H1 (cell line): ENCODE measurements at regions not wholly inside any gene's neighbourhood (a gene's known extent, or its start where the extent isn't known, plus 50 kb on each side); places are given as distances from the start of the nearest gene placed in this dataset.

Source experiments
- CEBPB ChIP-seq: IDR thresholded peaks from 2 replicates; pipeline ENCODE4 v1.6.1; 2012; ENCODE audit warnings: low read depth, low read length
- CHD1 ChIP-seq: IDR thresholded peaks from 2 replicates; pipeline ENCODE4 v1.6.1; 2012; ENCODE audit warnings: low read depth, low read length, improper control_type of control experiment
- CTCF ChIP-seq, 3 experiments: IDR thresholded peaks; 1 replicate in 2 of 3; 2 replicates in 1 of 3; pipeline versions ENCODE4 v1.5.1 to v1.6.1; 2011; ENCODE audit warnings: low read length in 3 of 3, mild to moderate bottlenecking in 3 of 3, inconsistent platforms in 2 of 3, low read depth in 1 of 3, moderate library complexity in 1 of 3; ENCODE audit not compliant: insufficient read depth in 1 of 3; ENCODE audit errors: control extremely low read depth in 1 of 3
- EZH2 ChIP-seq: fragments of 200-600 bp; sonication (generic); IDR thresholded peaks from 2 replicates; pipeline ENCODE4 v1.7.1; 2012; ENCODE audit warnings: low read depth, mild to moderate bottlenecking, moderate library complexity, low read length, inconsistent platforms; ENCODE audit not compliant: severe bottlenecking
- GABPA ChIP-seq: IDR thresholded peaks from 2 replicates; pipeline ENCODE4 v1.6.1; 2011; ENCODE audit warnings: mild to moderate bottlenecking, low read length, moderate library complexity, borderline replicate concordance; ENCODE audit not compliant: insufficient read depth
- MAX ChIP-seq: IDR thresholded peaks from 2 replicates; pipeline ENCODE4 v1.6.1; 2012; ENCODE audit warnings: inconsistent platforms
- POLR2AphosphoS5 ChIP-seq: IDR thresholded peaks from 2 replicates; pipeline ENCODE4 v1.6.1; 2011; ENCODE audit warnings: low read depth, low read length
- RFX5 ChIP-seq: IDR thresholded peaks from 2 replicates; pipeline ENCODE4 v1.6.1; 2011; ENCODE audit warnings: low read depth, low read length, improper control_type of control experiment, borderline replicate concordance

- TF ChIP-seq POLR2AphosphoS5 (no peak), CHD1 (no peak), EZH2 (no peak), CEBPB (no peak), RFX5 (no peak), GABPA (no peak), MAX (no peak), CTCF (IDR thresholded peaks at IDR 0.05; ENCODE audit: control extremely low read depth in 1 of 3, insufficient read depth in 1 of 3, low read depth in 1 of 3, low read length in 3 of 3) (no peak)
Measured at GRCh38 chr20:48454671-48455490, 372.9 kb downstream of the PREX1 start.
